Kidney capillary endothelial cell (primary cell): ENCODE measurements at regions not wholly inside any gene's neighbourhood (a gene's known extent, or its start where the extent isn't known, plus 50 kb on each side); places are given as distances from the start of the nearest gene placed in this dataset.

Source experiments
- DNase-seq: peaks from one replicate; pipeline ENCODE4 v3.0.0-alpha.2; 2018; ENCODE audit warnings: low spot score

- DNase-seq, result no peak
Measured at GRCh38 chr2:64317707-64318475, 136.1 kb upstream of the LGALSL start.

GRCh38 chr2:64318476-64318748, 135.6 kb upstream of the LGALSL start:
- no peak for DNase-seq

GRCh38 chr2:64319896-64320295, 134.1 kb upstream of the LGALSL start:
- DNase-seq, result no peak

- DNase-seq, result no peak
Measured at GRCh38 chr2:64322433-64322832, 131.5 kb upstream of the LGALSL start.

- no peak for DNase-seq
Measured at GRCh38 chr2:64323197-64323596, 130.8 kb upstream of the LGALSL start.

GRCh38 chr2:64324746-64325410, 129.1 kb upstream of the LGALSL start:
- no peak for DNase-seq

- no peak for DNase-seq
Measured at GRCh38 chr2:64325477-64325851, 128.5 kb upstream of the LGALSL start.

GRCh38 chr2:64325852-64326577, 127.9 kb upstream of the LGALSL start:
- no peak for DNase-seq

- DNase-seq, result no peak
Measured at GRCh38 chr2:64326578-64327050, 127.3 kb upstream of the LGALSL start.

- DNase-seq, result no peak
Measured at GRCh38 chr2:64327129-64327509, 126.8 kb upstream of the LGALSL start.

GRCh38 chr2:64327510-64328414, 126.2 kb upstream of the LGALSL start:
- peak; percentile 36 for DNase-seq

- no peak for DNase-seq
Measured at GRCh38 chr2:64328415-64328722, 125.6 kb upstream of the LGALSL start.

- no peak for DNase-seq
Measured at GRCh38 chr2:64328756-64329155, 125.2 kb upstream of the LGALSL start.

- no peak for DNase-seq
Measured at GRCh38 chr2:64329848-64330247, 124.1 kb upstream of the LGALSL start.

GRCh38 chr2:64330281-64331113, 123.5 kb upstream of the LGALSL start:
- DNase-seq, result peak; percentile 86

- DNase-seq, result no peak
Measured at GRCh38 chr2:64331114-64331645, 122.8 kb upstream of the LGALSL start.

GRCh38 chr2:64331849-64332699, 121.9 kb upstream of the LGALSL start:
- no peak for DNase-seq

GRCh38 chr2:64336171-64336570, 117.8 kb upstream of the LGALSL start:
- no peak for DNase-seq

GRCh38 chr2:64337314-64337713, 116.6 kb upstream of the LGALSL start:
- DNase-seq, result no peak

GRCh38 chr2:64338108-64338507, 115.9 kb upstream of the LGALSL start:
- no peak for DNase-seq
